GM23248 (cell line): ENCODE measurements at regions not wholly inside any gene's neighbourhood (a gene's known extent, or its start where the extent isn't known, plus 50 kb on each side); places are given as distances from the start of the nearest gene placed in this dataset.

Experiments used
- EZH2 ChIP-seq: fragments of 200-600 bp; sonication (generic); IDR thresholded peaks from 2 replicates; pipeline ENCODE4 v1.6.1; 2018; ENCODE audit warnings: antibody characterized with exemption, mild to moderate bottlenecking; ENCODE audit not compliant: insufficient read depth, poor library complexity, severe bottlenecking
- EZH2phosphoT487 ChIP-seq: fragments of 200-600 bp; sonication (generic); IDR thresholded peaks from 2 replicates; pipeline ENCODE4 v1.6.1; 2018; ENCODE audit warnings: antibody characterized with exemption, moderate library complexity, mild to moderate bottlenecking, low read depth; ENCODE audit not compliant: insufficient read depth

DNA sequence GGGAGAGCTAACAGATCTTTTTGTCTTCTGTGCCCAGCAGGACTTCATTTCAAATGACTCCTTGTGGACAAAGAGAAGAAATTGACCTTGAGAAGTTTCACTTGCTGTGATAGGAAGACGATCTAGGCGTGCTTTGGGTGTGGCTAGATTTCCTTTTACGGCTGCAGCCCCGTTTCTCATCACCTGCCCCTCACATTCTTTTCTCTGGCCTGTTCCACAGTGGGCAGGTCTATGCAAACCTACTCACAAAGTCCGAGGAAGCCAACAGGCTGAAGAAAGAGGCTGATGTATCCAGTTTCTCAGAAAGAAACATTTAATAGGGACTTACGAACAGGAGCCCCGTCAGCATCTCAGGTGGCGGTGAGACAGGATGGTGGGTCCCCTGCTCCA lies 231.8 kb downstream of the FGF9 start:
- no peak for TF ChIP-seq EZH2
- no peak for TF ChIP-seq EZH2phosphoT487
